NCI-H82 treated with DMSO at 0.1 percent for 48 hours (cell line): ENCODE measurements at regions not wholly inside any gene's neighbourhood (a gene's known extent, or its start where the extent isn't known, plus 50 kb on each side); places are given as distances from the start of the nearest gene placed in this dataset.

Source experiments
- DNase-seq: peaks from one replicate; lab custom pipeline; 2025; ENCODE audit not compliant: unreplicated experiment; lab: John Stamatoyannopoulos, UW

GRCh38 chr12:4108803-4109345 is 164.7 kb upstream of the CCND2 start:
- no peak for DNase-seq

DNA sequence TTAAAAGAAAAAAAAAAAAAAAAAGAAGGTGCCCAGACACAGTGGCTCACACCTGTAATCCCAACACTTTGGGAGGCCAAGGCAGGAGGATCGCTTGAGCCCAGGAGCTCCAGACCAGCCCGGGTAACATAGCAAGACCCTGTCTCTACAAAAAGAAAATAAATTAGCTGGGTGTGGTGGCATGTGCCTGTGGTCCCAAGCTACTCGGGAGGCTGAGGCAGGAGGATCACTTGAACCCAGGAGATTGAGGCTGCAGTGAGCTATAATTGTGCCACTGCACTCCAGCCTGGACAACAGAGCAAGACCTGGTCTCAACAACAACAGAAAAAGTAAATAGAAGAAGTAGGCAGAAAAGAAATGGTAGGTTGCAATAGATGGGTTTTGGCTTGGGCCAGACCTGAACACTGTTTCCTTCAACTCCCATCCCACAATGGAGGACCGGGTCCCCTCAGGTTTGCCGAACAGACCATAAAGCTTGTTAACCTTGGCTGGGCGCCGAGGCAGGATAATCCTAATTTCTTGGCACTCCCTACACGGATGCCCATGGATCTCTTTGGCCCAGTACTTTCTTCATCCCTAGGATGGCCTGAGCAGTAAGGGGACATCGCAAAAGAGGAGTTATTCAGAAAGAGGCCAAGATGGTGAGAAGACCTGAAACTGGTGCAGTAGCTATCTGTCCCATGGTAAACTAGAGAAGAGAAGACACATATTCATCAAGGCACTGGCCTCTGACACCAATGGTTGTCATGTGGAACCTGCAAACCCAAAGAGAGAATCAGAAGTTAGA is 165.5 kb upstream of the CCND2 start:
- DNase-seq: no peak

DNA sequence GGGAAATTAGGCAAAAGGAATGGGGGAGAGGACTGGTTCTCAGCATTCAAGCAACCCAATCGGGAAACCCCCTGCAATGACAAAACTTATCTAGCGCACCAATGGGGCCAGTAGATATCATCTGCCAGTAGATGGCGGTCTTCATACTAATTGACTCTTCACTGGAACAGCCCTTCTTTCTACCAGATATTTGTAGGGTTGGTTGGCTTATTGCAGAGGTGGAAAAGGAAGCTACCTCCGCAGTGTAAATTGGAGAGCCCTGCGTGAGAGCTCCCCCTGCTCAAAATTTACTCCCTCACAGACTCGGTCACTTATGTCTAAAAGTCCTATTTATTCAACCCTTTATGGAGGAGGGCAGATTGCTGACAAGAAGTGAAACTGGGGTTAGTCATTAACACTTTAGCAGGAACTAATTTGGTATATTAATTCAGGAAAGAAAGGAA is 166.1 kb upstream of the CCND2 start:
- peak; percentile 67 for DNase-seq

GRCh38 chr12:4106621-4107020 is 166.9 kb upstream of the CCND2 start:
- DNase-seq: no peak

DNA sequence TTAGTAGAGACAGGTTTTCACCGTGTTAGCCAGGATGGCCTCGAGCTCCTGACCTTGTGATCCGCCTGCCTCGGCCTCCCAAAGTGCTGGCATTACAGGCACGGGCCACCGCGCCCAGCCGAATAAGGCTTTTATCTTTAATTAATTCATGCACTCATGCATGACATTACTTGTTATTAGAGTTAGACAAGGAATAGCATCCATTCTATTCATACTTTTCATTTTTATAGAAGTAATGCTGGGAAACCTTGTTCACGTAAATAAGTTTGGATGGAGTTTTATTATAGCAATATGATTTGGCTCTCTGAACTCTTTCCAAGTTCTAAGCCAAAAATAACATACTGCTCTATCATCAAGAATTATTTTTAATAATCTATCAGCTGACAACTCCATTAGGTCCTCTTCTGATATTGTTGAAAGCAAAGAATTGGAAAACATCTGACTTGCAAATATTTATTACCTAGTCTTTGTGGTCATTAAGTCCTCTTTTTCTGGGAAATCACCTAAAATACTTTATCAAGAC is 168.8 kb upstream of the CCND2 start:
- DNase-seq: no peak

DNA sequence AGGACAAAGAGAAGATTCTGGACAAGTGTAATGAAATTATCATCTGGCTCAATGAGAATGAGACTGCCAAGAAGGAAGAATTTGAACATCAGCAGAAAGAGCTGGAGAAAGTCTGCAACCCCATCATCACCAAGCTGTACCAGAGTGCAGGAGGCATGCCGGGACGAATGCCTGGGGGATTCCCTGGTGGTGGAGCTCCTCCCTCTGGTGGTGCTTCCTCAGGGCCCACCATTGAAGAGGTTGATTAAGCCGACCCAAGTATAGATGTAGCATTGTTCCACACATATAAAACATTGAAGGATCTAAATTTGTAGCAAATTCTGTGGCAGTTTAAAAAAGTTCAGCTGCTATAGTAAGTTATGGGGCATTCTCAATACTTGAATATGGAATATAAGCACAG is 174.3 kb upstream of the CCND2 start:
- DNase-seq: no peak

GRCh38 chr12:4091016-4091743 is 182.4 kb upstream of the CCND2 start:
- no peak for DNase-seq

- DNase-seq: no peak
Observed at GRCh38 chr12:4089956-4090355, 183.6 kb upstream of the CCND2 start.

DNA sequence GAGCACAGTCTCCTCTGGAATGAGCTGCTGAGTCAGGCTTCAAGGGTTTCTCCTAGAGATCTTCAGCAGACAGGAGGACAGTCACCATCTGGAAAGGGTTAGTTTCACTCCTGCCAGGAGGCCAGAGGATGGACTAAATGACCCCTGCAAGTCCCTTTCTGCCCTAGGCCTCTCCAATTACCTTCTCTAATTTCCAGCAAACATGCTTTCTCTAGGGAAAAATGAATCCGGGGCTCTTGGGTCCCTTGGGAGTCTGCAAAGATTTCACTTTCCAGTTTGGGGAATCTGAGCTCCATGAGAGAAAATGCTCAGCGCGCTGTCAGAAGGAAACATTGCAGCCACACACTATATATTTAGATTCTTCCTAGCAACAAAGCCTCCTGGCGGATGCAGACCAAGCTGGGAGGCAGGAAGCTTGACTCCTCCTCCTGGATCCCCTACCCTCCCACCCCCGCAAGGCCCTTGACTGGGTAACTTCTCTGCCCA is 184.4 kb upstream of the CCND2 start:
- no peak for DNase-seq

DNA sequence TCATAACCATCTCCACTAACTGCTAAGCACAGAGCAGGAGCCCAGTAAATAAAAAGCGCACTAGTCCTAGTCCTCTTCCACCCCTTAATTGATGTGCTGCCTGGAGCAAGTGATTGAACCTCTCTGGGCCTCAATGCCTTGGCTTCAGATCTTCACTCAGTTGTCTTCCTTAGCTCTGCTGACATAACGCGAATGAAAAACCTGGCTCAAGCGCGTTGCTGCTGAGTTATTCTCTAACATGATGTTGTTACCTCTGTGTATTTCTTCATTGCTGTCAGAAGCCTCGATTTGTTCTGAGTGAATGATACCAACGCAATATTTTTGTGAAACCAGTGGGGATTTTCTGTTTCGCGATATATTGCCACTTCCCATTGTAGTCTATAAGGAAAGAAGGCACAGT is 185.1 kb upstream of the CCND2 start:
- DNase-seq: no peak

DNA sequence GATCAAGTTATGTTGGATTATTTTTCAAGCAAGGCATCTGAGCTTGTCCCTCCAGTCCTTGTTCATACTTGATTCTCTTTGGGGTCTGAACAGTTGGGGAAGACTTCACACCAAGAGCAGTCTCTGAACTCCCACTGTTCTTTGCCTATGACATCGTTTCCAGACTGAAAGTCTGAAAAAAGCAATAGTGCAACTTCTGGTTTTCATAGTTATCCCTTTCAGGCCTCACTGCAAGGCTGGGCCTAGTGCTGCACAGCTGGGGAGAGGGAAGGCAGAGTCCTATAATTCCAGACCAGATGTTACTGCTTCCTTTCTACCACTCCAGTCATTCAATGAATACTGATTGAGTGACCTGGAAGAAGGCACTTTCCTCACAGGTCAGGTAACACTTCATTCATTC is 187.1 kb upstream of the CCND2 start:
- DNase-seq: no peak

DNA sequence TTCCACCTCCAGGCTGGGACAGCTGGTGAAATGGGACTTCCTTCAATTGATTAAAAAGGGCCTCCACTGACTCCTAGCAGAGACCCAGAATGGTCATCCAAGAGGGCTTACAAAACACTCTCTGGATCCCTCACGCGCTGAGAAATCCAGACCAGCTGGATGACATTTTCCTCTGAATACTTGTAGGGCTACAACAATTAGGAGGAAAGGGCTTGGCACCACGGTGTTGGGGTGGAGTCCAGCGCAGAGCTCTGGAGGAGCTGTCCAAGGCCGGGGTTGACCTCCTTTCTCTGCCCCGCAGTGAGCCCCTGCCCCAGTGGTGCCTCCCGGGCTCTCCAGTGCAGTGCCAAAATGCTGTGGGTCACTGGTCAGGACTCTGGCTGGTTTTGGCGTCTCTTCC is 189.0 kb upstream of the CCND2 start:
- no peak for DNase-seq

- DNase-seq: no peak
Observed at GRCh38 chr12:4082809-4083403, 190.7 kb upstream of the CCND2 start.

- no peak for DNase-seq
Observed at GRCh38 chr12:4080213-4080612, 193.3 kb upstream of the CCND2 start.

DNA sequence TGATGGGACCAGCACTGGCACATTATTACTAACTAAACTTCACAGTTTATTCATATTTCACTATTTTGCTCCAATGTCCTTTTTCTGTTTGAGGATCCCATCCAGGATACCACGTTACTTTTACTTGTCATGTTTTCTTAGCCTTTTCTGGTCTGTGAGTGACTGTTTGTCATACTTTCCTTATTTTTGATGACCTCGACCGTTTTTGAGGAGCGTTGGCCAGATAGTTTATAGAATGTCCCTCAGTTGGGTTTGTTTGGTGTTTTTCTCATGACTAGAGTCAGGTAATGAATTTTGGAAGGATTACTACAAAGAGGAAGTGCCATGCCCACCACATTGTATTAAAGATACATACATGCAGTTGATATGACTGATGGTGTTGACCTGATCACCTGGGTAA is 199.4 kb upstream of the CCND2 start:
- DNase-seq: no peak

- no peak for DNase-seq
Observed at GRCh38 chr12:4069670-4070010, 196.4 kb upstream of the PARP11 start.

DNA sequence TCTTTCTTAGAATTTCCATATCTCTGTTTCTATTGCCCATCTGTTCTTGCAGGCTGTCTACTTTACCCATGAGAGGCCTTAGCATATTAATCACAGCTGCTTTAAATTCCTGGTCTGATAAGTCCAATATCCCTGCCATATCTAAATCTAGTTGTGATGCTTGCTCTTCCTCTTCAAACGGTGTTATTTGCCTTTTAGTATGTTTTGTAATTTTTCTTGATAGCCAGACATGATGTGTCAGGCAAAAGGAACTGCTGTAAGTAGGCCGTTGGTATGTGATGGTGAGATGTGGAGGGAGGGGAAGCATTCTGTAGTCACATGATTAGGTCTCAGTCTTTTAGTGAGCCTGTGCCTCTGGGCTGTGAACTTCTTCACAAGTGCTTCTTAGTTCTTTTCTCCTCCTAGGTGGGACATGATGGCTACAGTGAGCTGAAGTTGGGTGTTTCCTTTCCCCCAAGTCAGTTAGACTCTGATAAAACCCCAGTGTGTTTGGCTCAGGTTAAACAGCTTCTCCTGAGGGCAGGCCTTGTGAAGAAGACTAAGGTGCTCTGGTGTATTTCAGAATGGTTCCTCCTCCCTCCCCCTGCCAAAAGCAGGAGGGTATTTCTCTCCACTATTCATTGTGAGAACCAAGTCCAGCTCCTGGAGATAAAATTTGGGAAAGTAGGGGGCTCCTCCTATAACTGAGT is 195.9 kb upstream of the PARP11 start:
- DNase-seq: no peak

DNA sequence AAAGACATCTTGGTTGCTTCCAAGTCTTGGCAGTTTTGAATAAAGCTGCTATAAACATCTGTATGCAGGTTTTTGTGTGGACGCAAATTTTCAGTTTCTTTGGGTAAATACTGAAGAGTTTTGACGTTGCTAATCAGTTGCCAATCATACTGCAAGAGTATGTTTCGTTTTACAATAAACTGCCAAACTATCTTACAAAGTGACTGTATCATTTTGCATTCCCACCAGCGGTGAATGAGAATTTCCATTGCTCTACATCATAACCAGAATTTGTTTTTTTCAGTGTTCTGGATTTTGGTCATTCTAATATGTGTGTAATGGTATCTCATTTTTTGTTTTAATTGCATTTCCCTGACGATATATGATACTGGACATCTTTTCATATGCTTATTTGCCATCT is 190.8 kb upstream of the PARP11 start:
- no peak for DNase-seq

GRCh38 chr12:4059898-4060568 is 186.8 kb upstream of the PARP11 start:
- DNase-seq: no peak
